CD4-positive, alpha-beta T cell treated with Interferon gamma for 1 hour (primary cell): ENCODE measurements at regions not wholly inside any gene's neighbourhood (a gene's known extent, or its start where the extent isn't known, plus 50 kb on each side); places are given as distances from the start of the nearest gene placed in this dataset.

ENCODE experiments used
- DNase-seq: peaks from one replicate; pipeline ENCODE4 v3.0.0-alpha.2; 2020

DNA sequence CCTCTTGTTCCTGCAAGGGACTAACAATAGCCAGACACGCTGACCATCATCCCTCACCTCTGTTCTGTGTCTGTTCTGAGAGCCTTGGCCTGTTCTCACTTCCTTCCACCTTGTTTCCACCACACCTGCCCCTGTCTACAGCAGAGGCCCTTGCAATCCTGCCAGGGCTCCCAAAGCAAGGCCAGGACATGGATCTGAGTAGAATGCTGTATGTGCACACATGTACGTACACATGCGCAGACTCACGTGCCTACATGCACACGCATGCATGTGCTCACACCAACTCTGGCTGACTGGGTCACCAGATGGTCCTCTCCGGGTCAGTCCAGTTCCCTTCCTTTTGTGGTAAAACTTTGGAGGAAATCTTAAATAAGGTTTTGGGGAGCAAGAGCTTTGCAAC lies 133.0 kb upstream of the C14orf180 start:
- no peak for DNase-seq

DNA sequence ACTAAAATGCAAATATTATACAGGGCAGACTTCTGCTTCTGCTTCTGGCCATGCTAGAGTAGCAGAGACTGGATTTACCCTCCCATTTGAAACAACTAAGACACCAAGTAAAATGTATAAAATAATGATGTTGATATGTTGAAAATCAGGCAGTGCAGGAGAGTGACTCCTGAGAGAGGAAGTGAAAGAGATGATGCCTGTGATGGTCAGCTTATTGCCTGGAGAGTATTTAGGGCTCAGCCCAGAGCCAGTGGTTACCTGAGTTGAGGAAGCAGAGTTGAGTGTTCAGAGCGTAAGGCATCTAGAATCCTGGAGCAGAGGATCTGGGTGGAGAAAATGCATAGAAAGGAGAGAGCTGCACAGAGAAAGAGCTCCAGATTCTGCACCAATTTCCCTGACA lies 131.8 kb upstream of the C14orf180 start:
- no peak for DNase-seq

DNA sequence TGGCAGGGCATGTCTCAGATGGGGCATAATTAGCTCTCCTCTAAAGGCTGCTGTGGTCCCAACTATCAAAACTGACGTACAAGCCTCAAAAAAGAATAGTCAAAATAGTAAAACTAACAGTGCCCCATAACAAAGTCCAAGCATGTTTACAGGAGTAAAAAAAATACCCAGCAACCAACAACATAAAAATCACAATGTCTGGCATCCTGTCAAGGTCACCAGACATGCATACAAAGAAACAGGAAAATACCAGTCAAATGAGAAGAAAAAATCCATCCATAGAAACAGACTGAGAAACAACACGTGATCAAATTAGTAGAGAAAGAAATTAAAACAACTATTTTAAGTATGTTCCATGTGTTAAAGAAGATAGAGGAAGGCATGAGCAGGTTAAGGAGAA lies 131.2 kb upstream of the C14orf180 start:
- DNase-seq: no peak

DNA sequence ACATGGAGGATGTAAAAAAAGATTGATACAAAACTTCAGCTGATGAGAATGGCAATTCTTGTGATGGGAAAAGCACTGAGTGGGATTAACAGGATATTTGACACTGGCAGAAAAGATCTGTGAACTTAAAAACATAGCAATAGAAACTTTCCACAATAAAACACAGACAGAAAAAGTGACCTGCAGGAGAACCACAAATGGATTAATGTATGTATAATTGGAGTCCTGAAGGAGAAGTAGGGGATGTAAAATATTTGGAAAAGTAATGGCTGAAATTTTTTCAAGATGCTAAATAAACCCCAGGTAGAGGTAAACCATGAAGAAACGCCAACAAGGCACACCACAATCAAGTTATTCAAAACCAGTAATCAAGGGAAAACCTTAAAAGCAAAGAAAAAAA lies 130.8 kb upstream of the C14orf180 start:
- no peak for DNase-seq

DNA sequence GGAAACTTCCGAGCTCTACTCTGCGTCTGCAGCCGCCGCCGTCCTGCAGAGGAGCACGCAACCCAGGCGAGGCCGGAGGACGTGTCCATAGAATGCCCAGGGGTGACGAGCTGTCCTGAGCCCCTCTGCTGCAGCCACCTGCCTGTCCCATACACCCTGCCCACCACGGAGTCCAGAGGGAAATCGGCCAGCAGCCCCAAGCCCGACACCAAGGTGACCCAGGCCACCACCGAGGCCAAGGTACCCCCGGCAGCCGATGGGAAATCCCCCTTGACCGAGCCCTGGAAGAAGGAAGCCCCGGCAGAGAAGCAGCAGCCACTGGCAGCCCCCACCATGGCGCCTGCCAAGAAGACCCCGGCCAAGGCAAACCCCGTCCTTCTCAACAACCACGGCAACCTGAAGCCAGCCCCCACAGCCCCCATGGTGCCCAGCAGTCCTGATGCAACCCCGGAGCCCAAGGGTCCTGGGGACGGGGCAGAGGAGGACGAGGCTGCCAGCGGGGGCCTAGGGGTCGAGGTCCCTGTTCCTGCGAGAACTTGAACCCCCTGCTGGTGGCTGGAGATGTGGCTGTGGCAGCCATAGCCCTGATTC lies 128.7 kb upstream of the C14orf180 start:
- DNase-seq: no peak

DNA sequence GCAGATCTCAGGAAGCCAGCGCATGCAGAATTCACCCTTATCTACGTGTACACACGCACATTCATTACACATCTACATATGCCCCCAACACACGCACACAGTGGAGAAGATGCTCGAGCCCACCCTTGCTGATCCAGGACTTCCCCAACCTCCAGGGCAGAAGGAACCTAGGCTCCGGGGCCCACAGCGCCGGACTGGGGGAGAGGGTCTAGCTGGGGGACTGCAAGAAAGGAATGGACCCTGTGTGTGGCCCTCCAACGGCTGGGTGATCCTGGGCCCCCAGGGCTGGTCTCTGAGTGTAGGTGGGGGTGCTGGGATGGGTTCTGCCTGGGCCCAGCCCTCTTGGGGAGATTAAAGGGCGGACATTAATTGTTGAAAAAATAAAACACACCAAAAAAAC lies 128.1 kb upstream of the C14orf180 start:
- no peak for DNase-seq

DNA sequence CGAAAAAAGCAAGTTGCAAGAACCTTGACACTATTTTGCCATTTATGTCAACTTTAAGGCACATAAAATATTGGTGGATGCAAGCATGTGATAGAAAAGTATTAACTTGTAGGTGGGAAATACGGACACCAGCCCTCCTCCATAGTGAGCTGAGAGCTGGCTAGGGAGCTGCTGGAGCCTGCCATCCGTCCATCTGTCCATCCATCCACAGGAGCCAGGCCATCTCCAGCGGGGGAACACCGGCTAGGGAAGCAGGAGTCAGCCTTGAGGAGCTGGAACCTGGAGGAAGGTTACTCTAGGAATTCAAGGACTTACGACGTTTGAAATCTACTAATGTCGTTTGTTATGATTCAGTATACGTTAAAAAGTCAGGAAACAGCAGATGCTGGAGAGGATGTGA lies 120.7 kb upstream of the C14orf180 start:
- DNase-seq: no peak

DNA sequence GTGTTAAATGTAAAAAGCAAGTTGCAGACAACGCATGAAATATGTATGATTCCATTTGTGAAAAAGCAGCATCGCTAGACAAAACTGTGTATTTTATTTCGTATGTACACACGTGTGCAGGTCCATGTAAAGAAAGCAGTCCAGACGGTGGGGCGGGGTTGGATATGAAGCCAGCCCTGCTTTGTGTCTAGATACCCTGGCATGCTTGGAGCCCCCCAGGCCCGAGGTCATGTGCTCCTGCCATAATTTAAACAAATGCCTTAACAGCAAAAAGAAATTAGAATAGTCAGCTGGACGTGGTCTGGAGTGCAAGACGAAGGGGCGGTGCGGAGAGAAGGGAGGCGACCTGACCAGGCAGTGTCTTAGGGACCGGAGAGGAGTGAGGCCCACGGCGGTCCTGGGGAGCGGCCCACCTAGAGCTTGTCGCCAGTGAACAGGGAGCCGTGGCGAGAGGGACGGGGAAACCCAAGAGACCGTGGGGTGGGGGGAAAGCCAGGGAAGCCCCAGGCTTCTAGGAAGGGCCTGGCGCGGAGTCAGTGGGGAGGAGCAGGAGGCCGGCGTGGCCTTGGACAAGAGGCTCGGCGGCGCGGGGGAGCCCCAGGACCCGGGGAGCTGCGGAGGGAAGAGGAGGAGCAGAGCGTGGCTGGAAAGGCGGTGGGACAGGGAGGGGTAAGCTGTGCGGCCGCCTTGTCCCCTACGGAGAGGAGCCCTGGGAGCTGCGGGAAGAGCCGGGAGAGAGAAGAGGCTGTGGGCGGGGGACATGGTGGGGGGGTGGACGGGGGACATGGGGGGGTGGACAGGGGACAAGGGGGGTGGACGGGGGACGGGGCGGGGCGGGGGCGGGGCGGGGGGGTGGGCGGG lies 118.5 kb upstream of the C14orf180 start:
- DNase-seq: no peak

DNA sequence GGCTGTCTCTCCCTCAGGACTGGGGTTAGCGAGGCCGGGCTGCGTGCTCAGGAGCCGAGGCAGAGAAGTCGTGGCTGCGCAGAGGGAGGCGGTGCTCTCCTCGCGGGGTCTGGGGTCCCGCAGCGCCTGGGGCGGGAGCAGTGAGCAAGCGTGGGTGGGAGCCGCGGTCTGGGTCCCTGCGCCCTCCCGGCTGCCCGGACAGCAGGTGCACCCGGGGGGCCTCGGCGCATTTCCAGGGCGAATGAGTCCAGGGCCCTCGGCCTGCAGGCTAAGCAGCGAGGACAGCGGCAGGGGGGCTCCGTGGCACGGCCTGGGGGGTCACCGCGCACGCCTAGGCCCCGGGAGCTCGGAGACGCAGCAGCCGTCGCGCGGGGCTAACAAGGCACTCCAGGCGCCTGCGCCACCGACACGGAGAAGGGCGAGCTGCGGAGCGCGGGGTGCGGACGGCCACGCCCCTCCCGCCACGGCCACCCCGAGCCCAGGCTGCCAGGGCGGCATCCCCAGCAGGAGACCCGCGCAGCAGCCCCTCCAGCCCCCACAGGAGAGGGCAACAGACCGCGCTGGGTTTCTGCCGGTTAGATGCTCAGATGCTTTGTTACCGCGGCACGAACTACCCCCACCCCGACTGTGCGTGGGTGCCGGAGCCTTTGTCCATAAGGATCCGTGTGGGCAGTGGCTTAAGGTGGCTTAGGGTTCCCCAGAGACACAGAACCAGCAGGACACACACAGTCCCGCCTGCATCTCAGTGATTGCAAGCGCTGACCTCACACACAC lies 117.7 kb upstream of the C14orf180 start:
- DNase-seq: no peak

DNA sequence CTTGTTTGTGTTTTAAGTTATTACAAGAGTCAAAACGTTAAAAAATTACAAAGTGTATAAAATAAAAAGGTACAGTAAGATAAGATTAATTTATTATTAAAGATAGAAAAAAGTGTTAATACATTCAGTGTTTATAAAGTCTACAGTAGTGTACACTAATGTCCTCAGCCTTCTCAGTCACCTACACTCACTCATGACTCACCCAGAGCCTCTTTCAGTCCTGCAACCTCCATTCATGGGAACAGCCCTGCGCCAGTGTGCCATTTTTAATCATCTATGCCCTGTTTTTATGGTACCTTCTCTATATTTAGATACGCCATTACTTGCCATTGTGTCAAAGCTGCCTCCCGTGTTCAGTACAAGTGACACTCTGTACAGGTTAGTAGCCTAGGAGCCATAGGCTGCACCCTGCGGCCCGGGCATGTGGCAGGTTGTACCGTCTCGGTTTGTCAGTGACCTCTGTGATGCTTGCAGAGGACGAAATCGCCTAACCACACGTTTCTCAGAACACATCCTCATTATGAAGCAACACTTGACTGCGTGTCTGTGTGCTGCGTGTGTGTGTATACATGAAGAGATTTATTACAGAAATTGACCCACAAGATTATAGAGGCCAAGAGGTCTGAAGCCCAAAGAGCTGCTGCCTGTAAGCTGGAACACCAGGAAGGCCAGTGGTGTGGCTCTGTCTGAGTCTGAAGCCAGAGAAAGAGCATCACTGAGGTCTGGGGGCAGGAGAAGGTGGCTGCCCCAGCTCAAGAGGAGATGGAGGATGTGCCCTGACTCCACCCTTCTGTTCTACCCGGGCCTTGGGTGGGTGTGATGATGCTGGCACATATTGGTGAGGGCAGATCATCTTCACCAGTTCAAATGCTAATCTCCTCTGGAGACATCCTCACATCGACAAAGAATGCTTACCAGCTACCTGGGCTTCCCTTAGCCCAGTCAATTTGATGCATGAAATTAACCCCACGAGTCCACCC lies 116.6 kb upstream of the C14orf180 start:
- no peak for DNase-seq

DNA sequence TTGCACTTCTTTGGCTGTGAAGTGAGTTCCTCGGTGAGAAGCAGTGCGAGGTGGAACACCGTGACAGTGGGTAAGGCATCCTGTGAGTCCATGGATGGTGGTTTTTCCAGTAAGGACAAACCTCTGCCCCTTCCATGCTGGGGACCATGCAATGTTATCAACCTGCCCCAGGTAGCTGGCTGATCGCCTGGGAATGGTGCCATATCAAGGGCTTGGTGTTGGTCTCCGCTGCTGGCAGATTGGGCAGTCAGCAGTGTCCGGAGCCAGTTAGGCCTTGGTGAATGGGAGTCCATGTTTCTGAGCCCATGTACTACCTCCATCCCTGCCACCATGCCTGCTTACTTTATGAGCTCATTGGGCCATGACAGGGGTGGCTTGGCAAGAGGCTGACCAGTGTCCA lies 114.7 kb upstream of the C14orf180 start:
- no peak for DNase-seq

DNA sequence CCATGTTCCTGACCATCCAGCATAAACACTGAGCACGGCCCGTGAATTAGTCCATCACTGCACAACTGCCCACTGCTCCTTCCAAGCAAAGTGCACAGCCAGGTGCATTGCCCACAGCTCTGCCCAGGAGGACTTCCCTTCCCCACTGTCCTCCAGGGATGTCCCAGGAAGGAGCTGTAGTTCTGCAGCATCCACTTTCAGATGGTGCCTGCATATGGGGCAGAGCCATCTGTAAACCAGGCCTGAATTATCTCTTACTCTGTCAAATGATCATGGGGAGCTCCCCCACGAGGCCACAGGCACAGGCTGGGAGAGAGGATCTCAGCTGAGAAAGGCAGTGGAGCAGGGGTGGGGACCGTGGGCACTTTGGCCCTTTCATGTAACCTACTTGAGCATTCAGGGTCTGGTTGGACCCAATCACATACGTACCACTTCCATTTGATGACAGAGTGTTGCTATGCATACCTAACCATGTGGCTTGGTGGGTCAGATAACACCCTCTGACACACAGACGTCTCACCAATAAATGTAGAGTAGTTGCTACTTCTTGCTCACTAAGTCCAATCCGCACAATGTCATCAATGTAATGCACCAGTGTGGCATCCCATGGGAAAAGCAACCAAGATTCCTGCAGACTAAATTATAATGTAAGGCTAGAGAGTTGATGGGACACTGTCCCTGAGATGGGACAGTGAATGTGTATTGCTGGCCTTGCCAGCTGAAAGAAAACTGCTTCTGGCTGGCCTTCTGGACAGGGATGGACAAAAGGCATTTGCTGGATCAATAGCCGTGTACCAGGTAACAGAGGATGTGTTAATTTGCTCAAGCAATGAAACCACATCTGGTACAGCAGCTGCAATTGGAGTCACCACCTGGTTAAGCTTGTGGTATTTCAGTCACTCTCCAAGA lies 113.8 kb upstream of the C14orf180 start:
- DNase-seq: no peak

DNA sequence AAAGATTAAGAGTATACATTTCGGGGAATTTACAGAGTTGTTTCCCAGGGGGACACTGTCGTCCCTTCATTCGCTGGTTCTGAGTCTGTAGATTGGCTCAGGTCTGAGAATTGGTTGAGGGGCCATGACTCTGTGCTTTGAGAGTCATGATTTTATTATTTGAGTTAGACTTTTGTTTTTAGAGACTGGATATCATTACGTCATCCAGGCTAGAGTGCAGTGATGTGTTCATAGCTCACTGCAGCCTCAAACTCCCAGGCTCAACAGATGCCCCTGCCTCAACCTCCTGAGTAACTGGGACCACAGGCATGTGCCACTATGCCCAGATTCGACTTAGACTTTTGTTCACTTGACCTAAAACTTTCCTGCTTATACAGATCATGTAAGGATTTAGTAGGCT lies 112.3 kb upstream of the C14orf180 start:
- DNase-seq: no peak

DNA sequence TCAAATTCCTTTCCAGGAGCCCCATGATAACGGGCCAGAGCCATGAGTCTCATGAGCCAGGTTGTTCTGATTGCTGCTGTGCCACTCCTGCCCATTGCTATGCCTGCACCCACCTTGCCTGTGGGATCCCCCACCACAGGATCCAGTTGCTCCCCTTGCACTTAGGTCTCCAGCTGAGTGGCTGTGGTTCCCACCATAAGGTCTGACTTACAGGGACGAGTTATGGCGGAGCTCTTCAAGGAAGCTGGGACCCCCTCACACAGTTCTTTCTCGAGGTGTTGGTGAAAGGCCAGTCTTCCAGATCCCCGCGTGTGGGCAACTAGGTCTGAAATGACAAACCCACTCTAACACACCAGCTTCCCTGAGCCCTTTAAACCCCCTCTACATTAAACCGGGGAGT lies 111.9 kb upstream of the C14orf180 start:
- no peak for DNase-seq

DNA sequence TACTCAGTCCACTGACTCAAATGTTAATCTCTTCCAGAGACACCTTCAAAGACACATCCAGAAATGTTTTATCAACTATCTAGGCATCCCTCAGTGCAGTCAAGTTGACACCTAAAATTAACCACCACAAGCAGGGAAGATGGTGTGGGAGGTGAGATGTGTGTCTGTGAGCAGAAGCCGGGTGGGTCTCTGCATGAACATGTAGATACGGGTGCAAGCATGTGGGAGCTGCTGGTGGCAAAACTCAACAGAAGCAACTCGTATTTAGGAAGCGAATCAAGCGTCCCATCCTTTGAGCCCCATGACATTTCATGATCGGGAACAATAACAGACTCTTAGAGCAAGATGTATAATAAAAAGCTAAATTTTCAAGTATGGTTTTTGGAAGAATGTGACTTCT lies 110.0 kb upstream of the C14orf180 start:
- DNase-seq: no peak

DNA sequence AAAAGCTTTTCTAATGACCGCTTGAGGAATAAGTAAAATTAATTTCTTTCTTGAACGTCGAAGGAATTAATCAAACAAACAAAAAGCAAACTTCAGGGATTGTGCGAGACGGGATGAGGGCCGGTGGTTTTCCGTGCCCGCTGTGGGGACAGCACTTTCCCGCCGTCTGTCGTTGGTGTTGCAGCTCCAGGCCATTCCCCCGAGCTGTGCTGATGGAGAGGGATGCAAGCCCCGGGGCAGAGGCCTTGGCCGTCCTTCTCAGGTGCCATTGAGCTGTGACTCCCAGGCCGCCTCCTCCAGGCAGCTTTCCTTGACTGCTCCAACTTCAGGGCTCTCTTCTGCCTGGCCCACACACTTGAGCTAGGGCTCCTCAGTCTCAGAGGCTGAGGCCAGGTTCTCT lies 109.0 kb upstream of the C14orf180 start:
- no peak for DNase-seq

DNA sequence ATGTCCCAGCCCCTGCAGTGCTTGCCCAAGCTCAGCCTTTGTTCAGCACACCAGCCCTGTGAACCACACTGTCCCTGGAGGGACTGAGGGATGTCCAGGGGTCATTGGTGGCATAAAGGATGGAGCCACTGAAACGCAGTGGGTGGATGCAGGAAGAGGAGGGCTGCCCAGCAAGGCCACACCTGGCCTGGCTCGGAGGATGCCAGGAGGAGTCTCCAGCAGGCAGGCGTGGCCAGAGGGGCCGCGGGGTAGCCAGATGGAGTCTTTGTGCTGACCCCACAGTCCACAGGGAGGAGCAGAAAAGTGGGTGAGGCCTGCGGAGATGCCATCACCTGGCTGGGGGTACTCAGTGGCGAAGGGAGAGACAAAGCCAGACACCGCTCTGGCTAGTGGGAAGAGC lies 108.5 kb upstream of the C14orf180 start:
- DNase-seq: no peak

DNA sequence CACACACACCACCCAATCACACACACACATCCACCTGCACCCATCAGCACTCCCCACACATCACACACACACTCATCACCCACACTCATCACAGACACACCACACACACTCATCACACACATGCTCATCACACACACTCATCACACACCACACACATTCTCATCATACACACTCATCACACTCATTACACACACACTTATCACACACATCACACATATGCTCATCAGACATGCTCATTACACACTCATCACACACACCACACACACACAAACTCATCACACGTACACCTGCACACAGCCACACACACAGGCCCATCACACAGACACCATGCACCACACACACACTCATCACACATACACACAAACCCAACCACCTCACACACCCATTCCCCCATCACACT lies 107.5 kb upstream of the C14orf180 start:
- no peak for DNase-seq

DNA sequence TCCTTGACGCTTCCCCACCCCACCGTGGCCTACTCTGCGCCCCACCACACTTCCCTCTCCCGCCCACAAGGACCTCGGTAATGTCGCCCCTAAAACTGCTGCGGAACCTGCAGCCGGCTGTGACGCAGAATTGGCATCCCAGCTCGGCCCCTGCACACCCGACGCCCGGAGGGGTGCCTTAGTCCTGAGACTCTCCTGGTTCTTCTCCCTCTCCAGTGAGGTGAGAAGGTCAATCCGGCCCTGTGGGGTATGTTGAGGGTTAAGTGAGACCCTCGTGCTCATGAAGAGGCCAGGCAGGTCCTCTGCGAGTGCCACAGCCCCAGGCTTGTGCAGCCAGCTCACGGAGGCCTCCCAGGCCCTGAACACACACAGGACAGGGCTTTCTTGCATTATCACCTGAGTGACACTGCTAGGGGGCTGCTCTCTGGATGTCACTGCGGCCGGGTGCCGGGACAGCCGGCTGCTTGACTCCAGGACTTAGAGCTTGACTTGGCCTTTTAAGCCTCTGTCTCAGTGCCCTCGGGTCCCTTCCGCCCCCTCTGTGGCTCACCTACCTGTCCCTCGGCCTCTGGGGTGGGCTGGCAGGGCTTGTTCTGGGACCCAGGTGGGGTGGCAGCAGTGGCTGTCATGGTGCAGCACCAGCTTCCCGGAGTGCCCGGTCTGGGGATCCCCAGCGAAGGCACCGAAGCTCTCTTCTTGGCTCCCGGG lies 106.9 kb upstream of the C14orf180 start:
- DNase-seq: no peak

DNA sequence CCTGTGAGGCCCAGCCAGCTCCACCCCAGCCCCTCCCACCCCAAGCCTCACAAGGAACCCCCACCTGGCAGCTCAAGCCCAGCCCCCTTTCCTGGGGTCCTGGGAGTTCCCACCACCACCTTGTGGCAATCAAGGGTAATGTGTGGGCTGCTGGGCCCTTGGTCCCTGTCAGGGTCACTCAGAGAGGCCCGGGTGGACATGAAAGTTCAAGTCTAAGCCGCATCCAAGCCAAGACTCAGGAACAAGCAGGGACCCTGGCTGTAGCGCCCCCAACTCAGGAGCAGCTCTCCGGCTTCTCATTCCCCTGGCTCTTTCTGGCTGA lies 106.4 kb upstream of the C14orf180 start:
- no peak for DNase-seq
